ENCODE measurements at regions not wholly inside any gene's neighbourhood (a gene's known extent, or its start where the extent isn't known, plus 50 kb on each side); places are given as distances from the start of the nearest gene placed in this dataset.

DNA sequence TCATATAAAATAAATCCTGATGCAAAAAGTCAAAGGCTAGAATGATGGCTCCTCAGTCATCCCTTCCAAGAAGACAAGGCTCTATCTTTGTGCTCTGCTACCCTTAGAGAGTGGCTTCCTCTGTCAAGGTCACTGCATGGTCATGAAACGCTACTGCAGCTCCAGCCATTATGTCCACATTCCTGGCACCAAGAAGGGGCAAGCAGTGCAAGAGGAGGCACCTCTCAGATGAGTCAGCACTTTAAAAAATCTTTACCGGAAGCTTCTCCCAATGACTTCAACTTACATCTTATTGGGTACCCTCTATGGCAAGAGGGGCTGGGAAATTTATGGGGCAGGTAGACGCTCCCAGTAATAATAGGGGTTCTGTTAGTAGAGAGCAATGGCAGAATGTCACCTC is 129.5 kb upstream of the CPEB4 start:
- Mint-ChIP-seq H3K4me1 (peaks cover 6% of the 10 kb centered on the region), H3K27ac (no peak overlapping the region), H3K9me3 (no peaks in the 10 kb centered on the region), H3K36me3 (no peaks in the 10 kb centered on the region), H3K27me3 (ENCODE audit: low read depth) (peaks cover 6% of the 10 kb centered on the region; the same call in 1 of the 2 replicates), H3K4me3 (no peak overlapping the region)
- TF ChIP-seq, protein P1, sequence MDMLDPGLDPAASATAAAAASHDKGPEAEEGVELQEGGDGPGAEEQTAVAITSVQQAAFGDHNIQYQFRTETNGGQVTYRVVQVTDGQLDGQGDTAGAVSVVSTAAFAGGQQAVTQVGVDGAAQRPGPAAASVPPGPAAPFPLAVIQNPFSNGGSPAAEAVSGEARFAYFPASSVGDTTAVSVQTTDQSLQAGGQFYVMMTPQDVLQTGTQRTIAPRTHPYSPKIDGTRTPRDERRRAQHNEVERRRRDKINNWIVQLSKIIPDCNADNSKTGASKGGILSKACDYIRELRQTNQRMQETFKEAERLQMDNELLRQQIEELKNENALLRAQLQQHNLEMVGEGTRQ (CRISPR knock-in tag; IDR thresholded peaks at IDR 0.05), result no peak
- TF ChIP-seq, protein P2, sequence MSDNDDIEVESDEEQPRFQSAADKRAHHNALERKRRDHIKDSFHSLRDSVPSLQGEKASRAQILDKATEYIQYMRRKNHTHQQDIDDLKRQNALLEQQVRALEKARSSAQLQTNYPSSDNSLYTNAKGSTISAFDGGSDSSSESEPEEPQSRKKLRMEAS (CRISPR knock-in tag; IDR thresholded peaks at IDR 0.05), result no peak
- TF ChIP-seq NR1H2 (CRISPR knock-in tag; IDR thresholded peaks at IDR 0.05) (no peak), ZNF121 (CRISPR knock-in tag; IDR thresholded peaks at IDR 0.05) (no peak), ESRRA (CRISPR knock-in tag; IDR thresholded peaks at IDR 0.05; ENCODE audit: borderline replicate concordance) (no peak), MYBL2 (CRISPR knock-in tag; IDR thresholded peaks at IDR 0.05) (no peak), SOX15 (CRISPR knock-in tag; IDR thresholded peaks at IDR 0.05) (no peak), CREM (CRISPR knock-in tag; IDR thresholded peaks at IDR 0.05) (no peak), TP53 (CRISPR knock-in tag; IDR thresholded peaks at IDR 0.05) (no peak), IRF2 (CRISPR knock-in tag; IDR thresholded peaks at IDR 0.05; ENCODE audit: borderline replicate concordance, low read depth) (no peak), SMAD4 (CRISPR knock-in tag; IDR thresholded peaks at IDR 0.05) (no peak), OVOL2 (CRISPR knock-in tag; IDR thresholded peaks at IDR 0.05; ENCODE audit: borderline replicate concordance) (no peak)
- TF ChIP-seq, protein P3, sequence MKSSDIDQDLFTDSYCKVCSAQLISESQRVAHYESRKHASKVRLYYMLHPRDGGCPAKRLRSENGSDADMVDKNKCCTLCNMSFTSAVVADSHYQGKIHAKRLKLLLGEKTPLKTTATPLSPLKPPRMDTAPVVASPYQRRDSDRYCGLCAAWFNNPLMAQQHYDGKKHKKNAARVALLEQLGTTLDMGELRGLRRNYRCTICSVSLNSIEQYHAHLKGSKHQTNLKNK (CRISPR knock-in tag; IDR thresholded peaks at IDR 0.05), result no peak
- TF ChIP-seq, protein P4, sequence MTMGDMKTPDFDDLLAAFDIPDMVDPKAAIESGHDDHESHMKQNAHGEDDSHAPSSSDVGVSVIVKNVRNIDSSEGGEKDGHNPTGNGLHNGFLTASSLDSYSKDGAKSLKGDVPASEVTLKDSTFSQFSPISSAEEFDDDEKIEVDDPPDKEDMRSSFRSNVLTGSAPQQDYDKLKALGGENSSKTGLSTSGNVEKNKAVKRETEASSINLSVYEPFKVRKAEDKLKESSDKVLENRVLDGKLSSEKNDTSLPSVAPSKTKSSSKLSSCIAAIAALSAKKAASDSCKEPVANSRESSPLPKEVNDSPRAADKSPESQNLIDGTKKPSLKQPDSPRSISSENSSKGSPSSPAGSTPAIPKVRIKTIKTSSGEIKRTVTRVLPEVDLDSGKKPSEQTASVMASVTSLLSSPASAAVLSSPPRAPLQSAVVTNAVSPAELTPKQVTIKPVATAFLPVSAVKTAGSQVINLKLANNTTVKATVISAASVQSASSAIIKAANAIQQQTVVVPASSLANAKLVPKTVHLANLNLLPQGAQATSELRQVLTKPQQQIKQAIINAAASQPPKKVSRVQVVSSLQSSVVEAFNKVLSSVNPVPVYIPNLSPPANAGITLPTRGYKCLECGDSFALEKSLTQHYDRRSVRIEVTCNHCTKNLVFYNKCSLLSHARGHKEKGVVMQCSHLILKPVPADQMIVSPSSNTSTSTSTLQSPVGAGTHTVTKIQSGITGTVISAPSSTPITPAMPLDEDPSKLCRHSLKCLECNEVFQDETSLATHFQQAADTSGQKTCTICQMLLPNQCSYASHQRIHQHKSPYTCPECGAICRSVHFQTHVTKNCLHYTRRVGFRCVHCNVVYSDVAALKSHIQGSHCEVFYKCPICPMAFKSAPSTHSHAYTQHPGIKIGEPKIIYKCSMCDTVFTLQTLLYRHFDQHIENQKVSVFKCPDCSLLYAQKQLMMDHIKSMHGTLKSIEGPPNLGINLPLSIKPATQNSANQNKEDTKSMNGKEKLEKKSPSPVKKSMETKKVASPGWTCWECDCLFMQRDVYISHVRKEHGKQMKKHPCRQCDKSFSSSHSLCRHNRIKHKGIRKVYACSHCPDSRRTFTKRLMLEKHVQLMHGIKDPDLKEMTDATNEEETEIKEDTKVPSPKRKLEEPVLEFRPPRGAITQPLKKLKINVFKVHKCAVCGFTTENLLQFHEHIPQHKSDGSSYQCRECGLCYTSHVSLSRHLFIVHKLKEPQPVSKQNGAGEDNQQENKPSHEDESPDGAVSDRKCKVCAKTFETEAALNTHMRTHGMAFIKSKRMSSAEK (CRISPR knock-in tag; IDR thresholded peaks at IDR 0.05; ENCODE audit: borderline replicate concordance), result no peak
- TF ChIP-seq, protein P5, sequence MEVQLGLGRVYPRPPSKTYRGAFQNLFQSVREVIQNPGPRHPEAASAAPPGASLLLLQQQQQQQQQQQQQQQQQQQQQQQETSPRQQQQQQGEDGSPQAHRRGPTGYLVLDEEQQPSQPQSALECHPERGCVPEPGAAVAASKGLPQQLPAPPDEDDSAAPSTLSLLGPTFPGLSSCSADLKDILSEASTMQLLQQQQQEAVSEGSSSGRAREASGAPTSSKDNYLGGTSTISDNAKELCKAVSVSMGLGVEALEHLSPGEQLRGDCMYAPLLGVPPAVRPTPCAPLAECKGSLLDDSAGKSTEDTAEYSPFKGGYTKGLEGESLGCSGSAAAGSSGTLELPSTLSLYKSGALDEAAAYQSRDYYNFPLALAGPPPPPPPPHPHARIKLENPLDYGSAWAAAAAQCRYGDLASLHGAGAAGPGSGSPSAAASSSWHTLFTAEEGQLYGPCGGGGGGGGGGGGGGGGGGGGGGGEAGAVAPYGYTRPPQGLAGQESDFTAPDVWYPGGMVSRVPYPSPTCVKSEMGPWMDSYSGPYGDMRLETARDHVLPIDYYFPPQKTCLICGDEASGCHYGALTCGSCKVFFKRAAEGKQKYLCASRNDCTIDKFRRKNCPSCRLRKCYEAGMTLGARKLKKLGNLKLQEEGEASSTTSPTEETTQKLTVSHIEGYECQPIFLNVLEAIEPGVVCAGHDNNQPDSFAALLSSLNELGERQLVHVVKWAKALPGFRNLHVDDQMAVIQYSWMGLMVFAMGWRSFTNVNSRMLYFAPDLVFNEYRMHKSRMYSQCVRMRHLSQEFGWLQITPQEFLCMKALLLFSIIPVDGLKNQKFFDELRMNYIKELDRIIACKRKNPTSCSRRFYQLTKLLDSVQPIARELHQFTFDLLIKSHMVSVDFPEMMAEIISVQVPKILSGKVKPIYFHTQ (CRISPR knock-in tag; IDR thresholded peaks at IDR 0.05), result no peak
- DNase-seq (ENCODE audit: low spot score) (no peak), ATAC-seq (no peak)
- ChIA-PET POLR2A (no interaction called here), CTCF (no interaction called here)

DNA sequence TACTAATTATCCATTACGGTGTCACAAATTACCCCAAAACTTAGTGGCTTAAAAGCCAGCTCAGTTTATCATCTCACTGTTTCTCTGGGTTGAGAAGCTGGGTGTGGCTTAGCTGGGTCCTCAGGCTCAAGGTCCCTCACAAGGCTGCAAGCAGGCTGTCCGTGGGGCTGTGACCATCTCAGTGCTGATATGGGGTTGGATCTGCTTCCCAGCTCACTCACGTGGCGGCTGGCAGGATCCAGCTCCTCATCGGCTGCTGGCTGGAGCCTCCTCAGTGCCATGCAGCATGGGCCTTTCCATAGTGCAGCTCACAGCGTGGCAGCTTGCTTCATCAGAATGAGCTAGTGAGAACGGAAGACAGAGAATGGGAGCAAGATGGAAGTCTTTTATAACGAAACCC is 128.5 kb upstream of the CPEB4 start:
- ATAC-seq (no peak), DNase-seq (ENCODE audit: low spot score) (no peak)
- no peak overlapping the region for H3K4me3 Mint-ChIP-seq
- H3K27ac Mint-ChIP-seq, result no peak overlapping the region
- no peaks in the 10 kb centered on the region for H3K9me3 Mint-ChIP-seq
- no peaks in the 10 kb centered on the region for H3K36me3 Mint-ChIP-seq
- ChIA-PET POLR2A (no interaction called here), CTCF (no interaction called here)
- H3K27me3 Mint-ChIP-seq (ENCODE audit: low read depth), result peaks cover 6% of the 10 kb centered on the region; the same call in 1 of the 2 replicates
- H3K4me1 Mint-ChIP-seq, result peaks cover 12% of the 10 kb centered on the region
- TF ChIP-seq NR3C1 (CRISPR knock-in tag; conservative IDR thresholded peaks at IDR 0.05; ENCODE audit: low read depth), result no peak
- TF ChIP-seq FOXK1 (CRISPR knock-in tag; IDR thresholded peaks at IDR 0.05), result no peak
- TF ChIP-seq, protein P2 (CRISPR knock-in tag; IDR thresholded peaks at IDR 0.05), result no peak
- TF ChIP-seq NFATC4 (CRISPR knock-in tag; IDR thresholded peaks at IDR 0.05), result no peak
- no peak for TF ChIP-seq TEAD1 (CRISPR knock-in tag; IDR thresholded peaks at IDR 0.05)
- no peak for TF ChIP-seq RORB (CRISPR knock-in tag; IDR thresholded peaks at IDR 0.05)
- TF ChIP-seq, protein P6, sequence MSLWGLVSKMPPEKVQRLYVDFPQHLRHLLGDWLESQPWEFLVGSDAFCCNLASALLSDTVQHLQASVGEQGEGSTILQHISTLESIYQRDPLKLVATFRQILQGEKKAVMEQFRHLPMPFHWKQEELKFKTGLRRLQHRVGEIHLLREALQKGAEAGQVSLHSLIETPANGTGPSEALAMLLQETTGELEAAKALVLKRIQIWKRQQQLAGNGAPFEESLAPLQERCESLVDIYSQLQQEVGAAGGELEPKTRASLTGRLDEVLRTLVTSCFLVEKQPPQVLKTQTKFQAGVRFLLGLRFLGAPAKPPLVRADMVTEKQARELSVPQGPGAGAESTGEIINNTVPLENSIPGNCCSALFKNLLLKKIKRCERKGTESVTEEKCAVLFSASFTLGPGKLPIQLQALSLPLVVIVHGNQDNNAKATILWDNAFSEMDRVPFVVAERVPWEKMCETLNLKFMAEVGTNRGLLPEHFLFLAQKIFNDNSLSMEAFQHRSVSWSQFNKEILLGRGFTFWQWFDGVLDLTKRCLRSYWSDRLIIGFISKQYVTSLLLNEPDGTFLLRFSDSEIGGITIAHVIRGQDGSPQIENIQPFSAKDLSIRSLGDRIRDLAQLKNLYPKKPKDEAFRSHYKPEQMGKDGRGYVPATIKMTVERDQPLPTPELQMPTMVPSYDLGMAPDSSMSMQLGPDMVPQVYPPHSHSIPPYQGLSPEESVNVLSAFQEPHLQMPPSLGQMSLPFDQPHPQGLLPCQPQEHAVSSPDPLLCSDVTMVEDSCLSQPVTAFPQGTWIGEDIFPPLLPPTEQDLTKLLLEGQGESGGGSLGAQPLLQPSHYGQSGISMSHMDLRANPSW (CRISPR knock-in tag; conservative IDR thresholded peaks at IDR 0.05; ENCODE audit: low read depth), result no peak
- TF ChIP-seq, protein P7, sequence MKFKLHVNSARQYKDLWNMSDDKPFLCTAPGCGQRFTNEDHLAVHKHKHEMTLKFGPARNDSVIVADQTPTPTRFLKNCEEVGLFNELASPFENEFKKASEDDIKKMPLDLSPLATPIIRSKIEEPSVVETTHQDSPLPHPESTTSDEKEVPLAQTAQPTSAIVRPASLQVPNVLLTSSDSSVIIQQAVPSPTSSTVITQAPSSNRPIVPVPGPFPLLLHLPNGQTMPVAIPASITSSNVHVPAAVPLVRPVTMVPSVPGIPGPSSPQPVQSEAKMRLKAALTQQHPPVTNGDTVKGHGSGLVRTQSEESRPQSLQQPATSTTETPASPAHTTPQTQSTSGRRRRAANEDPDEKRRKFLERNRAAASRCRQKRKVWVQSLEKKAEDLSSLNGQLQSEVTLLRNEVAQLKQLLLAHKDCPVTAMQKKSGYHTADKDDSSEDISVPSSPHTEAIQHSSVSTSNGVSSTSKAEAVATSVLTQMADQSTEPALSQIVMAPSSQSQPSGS (CRISPR knock-in tag; IDR thresholded peaks at IDR 0.05; ENCODE audit: borderline replicate concordance, low read depth), result no peak
- TF ChIP-seq IRF2 (CRISPR knock-in tag; IDR thresholded peaks at IDR 0.05; ENCODE audit: borderline replicate concordance, low read depth), result no peak
- no peak for TF ChIP-seq JUN (CRISPR knock-in tag; IDR thresholded peaks at IDR 0.05)

Measured in WTC11 (cell line).